Amygdala (tissue), 56 donors: ENCODE measurements at regions not wholly inside any gene's neighbourhood (a gene's known extent, or its start where the extent isn't known, plus 50 kb on each side); places are given as distances from the start of the nearest gene placed in this dataset.
A peak's percentile ranks its signal among the peaks of the same experiment; 100 is the strongest.

Source experiments
- DNase-seq, 56 donors: peaks; one replicate each; lab custom pipeline; 2025; lab: John Stamatoyannopoulos, UW

DNA sequence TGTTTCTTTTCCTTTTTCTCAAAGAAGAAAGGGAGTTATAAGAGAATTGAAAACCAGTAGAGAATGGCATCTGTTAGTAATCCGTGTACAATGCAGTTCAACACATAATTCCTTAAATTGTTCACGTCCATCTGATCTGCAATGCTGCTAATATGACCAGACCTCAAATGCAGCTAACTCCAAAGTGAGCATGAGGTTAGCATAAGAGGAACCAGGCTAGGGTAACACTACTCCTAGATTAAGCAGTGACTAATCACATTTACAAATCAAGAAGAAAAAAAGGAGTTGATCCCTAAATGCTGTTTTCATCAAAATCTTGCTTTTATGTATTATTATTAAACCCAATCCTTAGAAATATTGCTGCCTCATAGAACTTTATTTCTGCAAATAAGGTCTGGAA, 432.7 kb upstream of the ARID1B start:
- no peak for DNase-seq

DNA sequence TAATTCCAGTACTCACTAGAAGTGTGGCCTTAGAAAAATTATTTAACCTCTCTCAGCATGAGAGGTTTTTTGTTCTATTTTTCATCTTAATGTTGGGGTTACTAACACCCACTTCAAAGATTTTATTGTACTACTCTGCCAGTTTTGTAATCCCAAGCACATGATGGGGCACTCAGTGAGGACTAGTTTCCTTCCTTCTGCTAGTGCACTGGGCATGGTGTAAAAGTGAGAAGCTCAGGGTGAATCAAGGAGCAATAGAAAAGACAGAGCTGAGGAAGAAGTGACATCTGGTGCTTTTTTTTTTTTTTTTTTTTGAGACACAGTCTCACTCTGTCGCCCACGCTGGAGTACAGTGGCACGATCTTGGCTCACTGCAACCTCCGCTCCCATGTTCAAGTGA, 439.4 kb upstream of the ARID1B start:
- no peak for DNase-seq

DNA sequence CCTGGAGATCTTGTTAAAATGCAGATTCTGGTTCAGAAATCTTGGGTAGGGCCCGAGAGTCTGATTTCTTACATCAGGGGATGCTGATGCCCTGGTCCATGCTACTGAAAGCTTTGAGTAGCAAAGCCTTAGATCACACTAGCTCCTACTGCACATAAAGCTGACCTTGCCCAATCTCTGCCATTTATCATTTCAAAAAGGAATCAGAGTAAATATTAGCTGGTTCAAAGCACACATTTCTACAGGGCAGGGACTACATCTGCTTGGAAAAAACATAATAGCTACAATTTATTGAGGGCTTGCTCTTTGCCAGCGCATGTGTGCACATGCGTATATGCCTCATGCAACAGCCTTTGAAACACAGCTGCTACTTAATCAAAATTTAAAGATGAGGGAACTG, 440.4 kb upstream of the ARID1B start:
- DNase-seq, result no peak

DNA sequence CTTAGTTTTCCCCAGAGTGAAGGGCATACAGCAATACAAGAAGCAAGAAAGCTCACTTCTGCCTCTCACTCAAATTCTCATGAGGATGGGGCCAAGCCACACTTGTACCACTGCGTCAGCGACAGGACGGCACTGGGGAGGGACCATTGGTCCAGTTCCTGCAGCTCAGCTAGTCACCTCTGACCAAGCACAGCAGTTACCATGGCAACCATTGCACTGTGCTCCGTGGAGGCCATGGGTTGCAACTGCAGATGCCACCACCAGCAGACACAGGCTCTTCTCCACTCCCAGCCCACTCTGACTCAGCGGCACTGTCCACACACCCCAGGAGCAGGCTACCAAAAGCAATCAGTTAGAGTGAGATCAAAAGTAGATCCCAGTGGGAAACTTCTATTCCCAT, 441.1 kb upstream of the ARID1B start:
- DNase-seq, result no peak

DNA sequence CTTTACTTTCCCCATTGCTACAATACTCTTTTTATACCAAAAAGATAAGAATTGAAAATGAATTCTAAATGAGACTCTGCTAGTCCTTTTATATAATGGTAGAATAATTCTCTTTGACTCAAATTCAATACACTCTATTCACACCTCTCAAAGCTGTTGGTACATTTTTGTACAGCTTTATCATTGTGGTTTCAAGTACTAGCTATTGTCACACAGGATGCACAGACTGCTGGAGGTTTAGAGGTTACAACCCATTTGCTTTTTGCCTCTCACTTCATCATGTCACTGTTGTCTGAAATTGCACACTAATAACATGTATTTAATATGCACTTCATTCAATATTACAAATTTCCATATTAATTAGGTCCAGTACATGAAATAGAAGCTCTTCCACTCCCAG, 442.2 kb upstream of the ARID1B start:
- DNase-seq, result no peak

DNA sequence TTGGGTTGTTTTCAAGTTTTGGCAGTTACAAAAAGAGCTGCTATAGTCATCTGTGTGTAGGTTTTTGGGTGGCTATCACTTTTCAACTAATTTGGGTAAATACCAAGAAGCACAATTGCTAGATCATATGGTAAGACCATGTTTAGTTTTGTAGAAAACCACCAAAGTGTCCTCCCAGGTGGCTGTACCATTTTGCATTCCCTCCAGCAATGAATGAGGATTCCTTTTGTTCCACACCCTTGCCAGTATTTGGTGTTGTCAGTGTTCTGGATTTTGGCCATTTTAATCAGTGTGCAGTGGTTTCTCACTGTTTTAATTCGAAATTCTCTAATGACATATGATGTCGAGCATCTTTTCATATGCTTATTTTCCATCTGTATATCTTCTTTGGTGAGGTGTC, 457.5 kb upstream of the ARID1B start:
- no peak for DNase-seq

DNA sequence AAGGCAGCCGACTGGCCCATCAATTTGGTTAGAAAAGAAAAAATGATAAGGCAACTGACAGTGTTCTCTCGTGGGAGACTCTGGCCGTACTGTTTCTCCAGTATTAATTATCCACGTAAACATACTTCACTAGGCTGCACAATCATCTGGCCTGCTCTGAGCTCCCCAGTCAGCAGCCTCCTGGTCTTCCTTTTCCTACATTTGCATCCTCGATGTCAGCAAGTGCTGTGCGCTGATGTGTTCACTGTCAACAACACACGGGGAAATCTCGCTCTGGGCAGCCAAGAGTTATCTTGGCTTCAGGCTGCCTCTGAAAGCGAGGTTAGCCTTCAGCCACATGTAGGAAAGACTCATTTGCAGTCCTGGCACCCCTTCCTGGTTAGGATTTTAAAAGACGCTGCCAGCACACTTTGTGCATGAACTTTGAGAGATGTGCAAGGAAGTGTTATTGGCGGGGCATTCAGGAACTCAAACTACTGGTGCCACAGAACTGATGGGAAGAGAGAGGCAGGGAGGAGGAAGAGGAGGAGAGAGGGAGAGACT, 460.5 kb upstream of the ARID1B start:
- peak in 12 of 56 donors; percentile 1 to 33 (median 14) for DNase-seq

DNA sequence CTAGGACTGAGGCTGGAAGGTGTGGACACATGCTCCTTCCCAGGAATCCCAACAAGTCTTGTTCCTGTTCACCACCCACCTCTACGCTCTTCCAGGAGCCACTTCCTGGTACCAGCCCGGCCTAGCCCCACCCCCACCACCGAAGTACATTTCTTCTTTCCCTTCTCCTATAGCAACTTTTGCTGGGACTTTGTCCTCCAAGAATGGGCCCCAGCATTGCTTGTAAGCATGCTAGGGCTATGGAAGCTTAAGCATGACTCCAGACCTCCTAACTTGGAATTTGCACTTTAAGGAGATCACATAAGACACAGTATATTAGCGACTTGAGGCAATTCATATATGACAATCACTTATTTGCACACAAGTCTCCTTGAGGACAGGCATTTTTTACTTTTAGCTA, 462.0 kb upstream of the ARID1B start:
- no peak for DNase-seq

DNA sequence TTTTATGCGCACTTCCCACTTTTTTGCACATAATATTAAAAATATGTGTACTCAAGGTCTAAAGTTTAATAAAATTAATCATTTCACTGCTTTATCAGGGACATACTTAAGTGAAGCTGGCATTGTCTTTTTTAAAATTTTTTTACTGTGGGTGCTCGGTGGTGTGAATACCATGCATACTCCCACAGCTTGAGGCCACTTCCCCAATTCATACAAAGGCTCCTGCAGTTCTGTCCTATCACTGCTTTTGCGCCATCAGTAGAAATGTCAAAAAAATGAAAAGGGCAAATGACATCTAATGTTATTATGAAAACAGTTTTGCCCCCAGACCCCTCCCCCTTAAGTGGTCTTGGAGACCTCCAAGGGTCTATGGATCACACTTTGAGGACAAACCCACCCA, 464.1 kb upstream of the ARID1B start:
- no peak for DNase-seq

DNA sequence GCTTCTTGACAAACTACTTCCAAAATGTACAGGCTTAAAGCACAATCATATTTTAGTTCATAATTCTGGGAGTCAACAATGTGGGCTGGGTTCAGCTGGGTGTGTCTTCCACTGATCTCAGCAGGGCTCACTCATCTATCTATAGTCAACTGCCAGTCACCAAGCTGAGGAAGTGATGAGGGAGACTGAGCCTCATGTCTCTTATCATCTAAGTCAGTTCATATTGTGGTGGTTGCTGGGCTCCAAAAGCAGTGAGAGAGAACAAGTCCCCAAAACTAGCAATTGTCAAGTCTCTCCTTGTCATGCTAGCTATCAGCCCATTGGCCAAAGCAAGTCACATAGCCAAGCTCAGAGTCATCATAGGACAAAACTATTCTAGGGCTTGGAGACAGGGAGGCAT, 465.9 kb upstream of the ARID1B start:
- DNase-seq, result no peak

DNA sequence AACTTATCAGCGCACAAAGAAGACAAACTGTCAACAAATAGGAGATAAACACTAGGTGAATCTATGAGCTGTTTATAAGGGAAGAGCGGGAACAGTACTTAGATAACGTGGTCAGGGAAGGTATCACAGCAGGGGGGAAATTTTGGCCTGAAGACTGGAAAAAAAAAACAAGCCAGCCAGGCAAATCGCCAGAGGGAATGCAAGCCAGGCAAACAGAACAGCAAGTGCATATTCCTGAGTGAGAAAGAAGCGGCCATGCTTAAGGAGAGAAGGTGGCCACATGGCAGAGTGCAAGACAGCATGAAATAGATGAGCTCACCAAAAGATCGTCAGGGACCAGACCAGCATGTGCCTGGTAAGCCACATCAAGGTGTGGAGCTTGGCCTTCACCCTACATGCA, 466.5 kb upstream of the ARID1B start:
- DNase-seq, result no peak

DNA sequence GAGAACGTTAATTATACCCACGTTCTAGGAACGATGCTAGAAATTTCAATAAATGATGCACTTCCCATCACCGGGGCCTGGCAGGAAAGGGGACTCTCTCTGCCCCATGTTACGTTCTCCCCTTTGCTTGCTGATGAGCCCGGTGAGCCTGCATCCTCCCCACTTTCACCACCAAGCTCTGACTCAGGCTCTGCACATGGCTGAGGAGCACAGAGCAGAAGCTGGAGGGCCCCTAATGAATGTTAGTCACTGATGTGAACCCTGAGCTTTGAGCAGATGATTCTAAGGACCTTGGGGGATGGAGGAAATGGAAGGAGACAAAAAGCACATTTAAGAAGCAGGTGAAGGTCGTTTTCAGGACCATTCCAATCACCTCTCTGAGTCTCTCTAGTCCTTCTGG, 468.2 kb upstream of the ARID1B start:
- DNase-seq, result no peak

DNA sequence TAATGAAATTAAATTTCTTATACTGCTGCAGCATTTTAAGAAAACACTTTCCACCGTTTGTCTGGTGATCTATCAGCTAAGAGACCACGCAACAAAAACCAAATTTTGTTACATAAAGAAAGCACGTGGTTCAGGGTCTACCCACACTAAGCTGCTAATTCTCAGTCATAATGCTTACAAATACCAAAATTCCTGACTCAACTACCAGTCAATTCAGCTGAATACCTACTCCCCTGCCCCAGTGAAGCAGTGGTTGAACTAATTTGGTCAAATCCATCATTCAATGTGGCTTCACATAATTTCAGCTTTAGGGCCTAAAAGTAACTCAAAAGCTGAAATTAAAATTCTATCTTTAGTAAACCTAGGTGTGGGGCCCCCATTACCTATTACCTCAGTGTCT, 468.6 kb upstream of the ARID1B start:
- no peak for DNase-seq

DNA sequence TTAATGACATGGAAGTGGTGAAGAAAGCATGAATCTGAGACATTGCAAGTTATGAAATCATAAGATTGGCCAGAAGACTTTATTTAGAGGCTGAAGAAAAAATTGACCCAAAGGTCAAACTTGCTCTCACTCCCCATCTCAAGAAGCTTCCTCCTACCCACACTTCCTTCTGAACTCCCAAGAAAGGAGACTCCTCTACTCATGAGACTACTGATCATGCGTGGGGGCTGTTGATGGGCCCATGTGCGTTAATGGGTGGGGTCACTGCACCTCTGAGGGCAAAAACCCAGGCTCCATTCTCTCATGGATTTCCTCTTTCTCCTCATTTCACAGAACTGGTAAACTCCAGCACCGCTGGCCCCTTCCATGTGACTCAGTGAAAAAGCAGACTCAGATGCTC, 470.6 kb upstream of the ARID1B start:
- no peak for DNase-seq

DNA sequence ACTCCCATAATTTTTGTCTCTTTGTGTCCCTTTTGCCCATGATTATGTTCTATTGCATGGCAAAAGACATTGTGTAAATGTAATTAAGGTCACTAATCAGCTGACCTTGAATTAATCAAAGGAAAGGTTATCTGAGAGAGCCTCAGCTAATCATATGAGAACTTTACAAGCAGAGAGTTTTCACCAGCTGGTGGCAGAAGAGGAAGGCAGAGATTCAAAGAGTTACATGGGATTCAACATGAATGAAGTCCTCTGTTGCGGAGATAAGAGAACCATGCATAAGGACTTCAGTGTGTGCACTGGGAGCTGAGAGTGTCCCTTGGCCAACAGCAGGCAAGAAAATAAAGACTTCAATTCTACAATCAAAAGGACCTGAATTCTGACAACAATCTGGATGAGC, 494.1 kb upstream of the ARID1B start:
- peak in 10 of 56 donors; percentile 1 to 47 (median 10) for DNase-seq

DNA sequence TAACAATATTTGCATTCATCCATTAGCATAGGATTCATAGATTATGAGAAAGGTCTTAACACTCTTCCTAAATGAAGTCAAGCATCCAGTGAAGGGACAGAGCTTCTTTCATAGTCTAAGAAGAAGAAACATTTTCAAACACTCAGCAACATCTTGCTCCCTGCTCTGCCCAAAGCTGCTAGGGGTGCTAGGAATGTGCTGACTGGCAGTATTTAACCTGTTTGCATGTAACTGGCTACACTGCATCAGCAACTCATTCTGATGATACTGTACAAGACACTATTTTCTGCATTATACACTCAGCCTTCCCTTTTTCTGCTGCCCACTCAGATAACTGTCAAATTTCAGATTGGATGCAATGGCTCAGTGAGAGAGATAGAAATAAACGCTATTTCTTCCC, 495.1 kb upstream of the ARID1B start:
- DNase-seq, result no peak

DNA sequence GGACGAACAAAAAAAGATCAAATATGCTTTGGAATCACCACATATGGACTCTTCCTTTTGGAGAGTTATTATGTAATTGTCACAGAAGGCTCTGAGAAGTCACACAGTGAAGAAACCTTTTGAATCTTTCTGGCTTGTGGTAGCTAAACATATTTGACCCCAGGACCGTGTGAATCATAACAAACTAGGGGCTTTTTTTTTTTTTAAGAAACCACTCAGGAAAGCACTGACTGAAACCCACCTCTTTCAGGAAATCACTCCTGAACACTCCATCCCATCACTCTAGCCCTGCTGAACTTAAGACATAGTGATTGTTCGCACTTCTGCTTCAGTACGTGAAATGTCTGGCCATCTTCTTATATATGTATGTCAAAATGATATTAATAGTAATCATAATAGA, 495.9 kb upstream of the ARID1B start:
- no peak for DNase-seq

DNA sequence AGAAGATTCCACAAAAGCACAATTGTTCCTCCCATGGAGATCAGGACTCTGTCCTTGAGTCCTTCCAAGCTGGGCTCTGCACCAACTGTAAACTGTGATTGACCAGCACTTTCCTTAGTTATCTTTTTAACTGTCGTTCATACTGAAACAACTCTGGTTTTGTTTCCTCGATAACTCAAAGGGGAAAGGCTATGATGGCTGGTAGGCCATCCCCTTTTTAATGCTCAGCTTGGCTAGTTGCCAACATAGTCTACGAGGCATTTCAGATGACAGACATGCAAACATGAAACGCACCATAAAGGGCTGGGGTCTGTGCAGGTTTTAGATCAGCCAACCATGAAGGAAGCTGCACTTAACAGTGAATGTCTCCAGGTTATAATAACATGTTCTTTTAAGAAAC, 497.1 kb upstream of the ARID1B start:
- DNase-seq, result no peak

DNA sequence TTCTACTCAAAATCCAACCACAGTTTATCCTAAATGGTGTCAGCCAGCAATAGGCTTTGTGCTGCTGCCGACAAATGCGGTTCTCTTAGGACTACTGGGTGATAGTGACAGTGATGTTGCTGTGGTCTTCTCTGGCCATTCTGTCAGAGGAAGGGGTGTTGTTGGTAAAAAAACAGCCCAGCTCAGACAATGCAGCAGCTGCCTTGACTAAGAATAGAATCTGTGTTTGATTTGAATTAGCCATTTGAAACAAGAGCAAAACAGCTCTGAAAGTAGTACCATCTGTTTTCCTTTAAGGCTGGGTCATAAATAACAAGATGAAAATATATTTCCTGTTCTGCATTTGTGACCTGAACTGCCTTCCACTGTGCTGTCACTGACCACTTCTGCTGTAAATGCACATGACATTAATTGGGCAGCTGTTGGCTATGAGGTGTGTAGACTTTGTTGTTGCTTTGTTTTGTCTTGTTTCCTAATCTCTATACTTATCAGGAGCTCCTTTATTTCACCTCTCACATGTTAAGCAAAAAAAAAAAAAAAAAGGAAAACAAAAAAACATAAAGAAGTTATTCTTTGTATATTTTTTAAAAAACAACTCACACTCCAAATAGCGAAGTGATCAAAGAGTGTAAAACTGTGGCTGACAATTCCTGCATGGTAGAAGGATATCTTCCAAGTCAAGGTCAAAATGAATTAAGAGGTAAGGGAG, 497.8 kb upstream of the ARID1B start:
- no peak for DNase-seq

DNA sequence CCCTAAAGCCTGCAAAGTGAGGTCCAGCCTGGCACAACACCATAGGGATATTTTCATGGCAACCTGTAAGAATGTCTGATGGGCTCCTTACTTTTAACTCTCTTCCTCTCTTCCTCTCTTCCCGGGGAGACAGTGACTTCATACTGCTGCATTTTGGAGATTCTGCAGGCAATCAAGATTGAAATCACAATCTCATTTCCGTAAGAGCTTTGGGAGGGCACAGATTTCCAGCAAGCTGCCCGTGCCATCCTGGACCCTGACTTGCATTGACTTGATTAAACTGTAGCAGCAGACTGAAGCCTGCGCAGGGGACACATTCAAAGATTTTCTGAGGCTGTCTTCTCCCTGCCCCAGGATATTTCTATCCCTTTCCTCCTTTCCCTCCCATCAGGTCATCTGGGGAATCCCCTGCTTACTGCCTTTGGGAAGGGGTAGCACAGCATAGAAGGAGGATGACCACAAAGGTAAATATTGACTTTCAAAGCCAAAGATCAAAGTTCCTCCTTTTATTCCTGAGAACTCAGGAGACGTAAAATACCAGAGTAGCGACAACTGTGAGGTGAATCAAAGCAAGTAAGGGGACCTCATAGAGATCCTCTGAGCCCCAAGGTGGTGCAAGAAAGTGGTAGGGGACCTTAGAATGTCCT, 504.0 kb upstream of the ARID1B start:
- DNase-seq, result no peak

DNA sequence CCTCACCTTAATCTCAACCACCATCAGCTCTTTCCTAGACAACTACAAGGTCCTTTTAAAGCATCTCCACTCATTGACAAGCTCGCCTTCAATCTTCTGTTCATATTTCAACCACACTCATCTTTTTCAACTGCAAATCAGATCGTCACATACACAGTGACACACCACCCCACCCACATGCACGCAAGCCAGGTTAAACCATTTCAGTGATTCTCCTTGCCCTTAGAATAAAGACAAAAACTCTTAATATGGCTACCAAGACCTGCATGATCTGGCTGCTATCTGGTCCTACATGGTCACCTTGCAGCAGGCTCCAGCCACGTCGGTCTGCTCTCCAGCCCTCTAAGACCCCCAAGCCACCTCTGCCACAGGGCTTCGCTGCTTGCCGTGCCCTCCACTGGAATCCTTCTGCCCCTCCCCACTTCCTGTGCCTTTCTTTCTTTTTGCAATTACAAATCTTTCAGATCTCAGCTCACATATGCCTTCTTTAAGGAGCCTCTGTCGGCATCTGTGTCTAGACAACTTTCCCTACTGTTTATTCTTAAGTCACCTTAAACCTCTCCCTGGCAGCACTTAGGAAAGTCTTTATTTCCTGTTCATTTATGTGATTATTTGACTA, 507.3 kb upstream of the ARID1B start:
- no peak for DNase-seq

DNA sequence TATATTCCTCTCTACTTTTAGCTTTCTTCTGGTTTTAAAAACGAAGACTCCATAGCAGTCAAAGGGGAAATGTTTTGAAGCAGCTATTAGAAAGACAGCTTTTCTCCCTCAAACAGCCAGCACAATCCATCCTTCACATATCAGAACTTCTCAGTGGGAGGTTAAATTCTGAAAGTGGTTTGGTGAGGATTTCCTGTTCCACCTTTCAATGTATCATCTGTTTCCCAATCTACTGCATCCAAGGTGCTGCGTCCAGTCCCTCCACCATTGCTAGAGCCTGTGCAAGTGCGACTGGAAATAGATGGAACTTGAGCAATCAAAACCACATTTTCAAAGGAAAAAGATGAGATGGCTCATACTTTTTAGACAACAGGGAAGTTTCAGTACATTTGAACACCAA, 508.3 kb upstream of the ARID1B start:
- DNase-seq, result no peak
